HG03354 (cell line): ENCODE measurements at regions not wholly inside any gene's neighbourhood (a gene's known extent, or its start where the extent isn't known, plus 50 kb on each side); places are given as distances from the start of the nearest gene placed in this dataset.
A peak's percentile ranks its signal among the peaks of the same experiment; 100 is the strongest.
"Not testable (repeated sequence)": the region's sequence is repeated elsewhere in the genome, so short reads cannot be mapped to it uniquely, and the experiment has no call there.

Source experiments
- ATAC-seq: cut with Tn5 transposase; IDR thresholded peaks from one replicate; pipeline ENCODE4 v1.9.1; 2021; ENCODE audit warnings: mild to moderate bottlenecking; ENCODE audit not compliant: unreplicated experiment, poor library complexity, severe bottlenecking

GRCh38 chr6:85920782-85921181, 278.1 kb upstream of the SYNCRIP start:
- ATAC-seq, result no peak

- no peak for ATAC-seq
Observed at GRCh38 chr6:85917522-85917921, 274.8 kb upstream of the SYNCRIP start.

GRCh38 chr6:85913001-85913400, 270.3 kb upstream of the SYNCRIP start:
- ATAC-seq, result no peak

- ATAC-seq, result no peak
Observed at GRCh38 chr6:85912582-85912981, 269.9 kb upstream of the SYNCRIP start.

- ATAC-seq, result no peak
Observed at GRCh38 chr6:85911067-85911466, 268.4 kb upstream of the SYNCRIP start.

GRCh38 chr6:85908120-85908519, 265.4 kb upstream of the SYNCRIP start:
- not testable (repeated sequence) for ATAC-seq

GRCh38 chr6:85892346-85892745, 249.7 kb upstream of the SYNCRIP start:
- no peak for ATAC-seq

- no peak for ATAC-seq
Observed at GRCh38 chr6:85887461-85887860, 244.8 kb upstream of the SYNCRIP start.

- no peak for ATAC-seq
Observed at GRCh38 chr6:85868685-85869084, 226.0 kb upstream of the SYNCRIP start.

GRCh38 chr6:85867595-85867994, 224.9 kb upstream of the SYNCRIP start:
- ATAC-seq, result no peak

- no peak for ATAC-seq
Observed at GRCh38 chr6:85866758-85867401, 224.2 kb upstream of the SYNCRIP start.

GRCh38 chr6:85866370-85866730, 223.7 kb upstream of the SYNCRIP start:
- ATAC-seq, result no peak

GRCh38 chr6:85865420-85866369, 223.0 kb upstream of the SYNCRIP start:
- ATAC-seq, result peak; percentile 83

GRCh38 chr6:85864453-85865401, 222.0 kb upstream of the SYNCRIP start:
- peak; percentile 16 for ATAC-seq

- no peak for ATAC-seq
Observed at GRCh38 chr6:85856235-85856634, 213.5 kb upstream of the SYNCRIP start.

- ATAC-seq, result not testable (repeated sequence)
Observed at GRCh38 chr6:85838351-85839119, 195.8 kb upstream of the SYNCRIP start.

GRCh38 chr6:85828973-85829372, 186.3 kb upstream of the SYNCRIP start:
- ATAC-seq, result no peak

- no peak for ATAC-seq
Observed at GRCh38 chr6:85826997-85827396, 184.3 kb upstream of the SYNCRIP start.

GRCh38 chr6:85824329-85824728, 181.6 kb upstream of the SYNCRIP start:
- ATAC-seq, result no peak
